Testis (tissue), 2 donors: ENCODE measurements at regions not wholly inside any gene's neighbourhood (a gene's known extent, or its start where the extent isn't known, plus 50 kb on each side); places are given as distances from the start of the nearest gene placed in this dataset.

Experiments used
- POLR2A ChIP-seq: fragments of 450-650 bp; IDR thresholded peaks from one replicate; pipeline ENCODE4 v1.6.1; 2017; ENCODE audit warnings: antibody characterized with exemption, mild to moderate bottlenecking, moderate library complexity
- TF ChIP-seq, protein P1 (sequence below), 3 experiments: fragments of 450-650 bp in 2 of 3; fragments of 200-600 bp in 1 of 3; sonication (generic) in 1 of 3; IDR thresholded peaks; one replicate each; pipeline ENCODE4 v1.5.1; 2016 to 2019; ENCODE audit warnings: antibody characterized with exemption in 3 of 3, mild to moderate bottlenecking in 2 of 3, moderate library complexity in 1 of 3

- TF ChIP-seq, protein P1, sequence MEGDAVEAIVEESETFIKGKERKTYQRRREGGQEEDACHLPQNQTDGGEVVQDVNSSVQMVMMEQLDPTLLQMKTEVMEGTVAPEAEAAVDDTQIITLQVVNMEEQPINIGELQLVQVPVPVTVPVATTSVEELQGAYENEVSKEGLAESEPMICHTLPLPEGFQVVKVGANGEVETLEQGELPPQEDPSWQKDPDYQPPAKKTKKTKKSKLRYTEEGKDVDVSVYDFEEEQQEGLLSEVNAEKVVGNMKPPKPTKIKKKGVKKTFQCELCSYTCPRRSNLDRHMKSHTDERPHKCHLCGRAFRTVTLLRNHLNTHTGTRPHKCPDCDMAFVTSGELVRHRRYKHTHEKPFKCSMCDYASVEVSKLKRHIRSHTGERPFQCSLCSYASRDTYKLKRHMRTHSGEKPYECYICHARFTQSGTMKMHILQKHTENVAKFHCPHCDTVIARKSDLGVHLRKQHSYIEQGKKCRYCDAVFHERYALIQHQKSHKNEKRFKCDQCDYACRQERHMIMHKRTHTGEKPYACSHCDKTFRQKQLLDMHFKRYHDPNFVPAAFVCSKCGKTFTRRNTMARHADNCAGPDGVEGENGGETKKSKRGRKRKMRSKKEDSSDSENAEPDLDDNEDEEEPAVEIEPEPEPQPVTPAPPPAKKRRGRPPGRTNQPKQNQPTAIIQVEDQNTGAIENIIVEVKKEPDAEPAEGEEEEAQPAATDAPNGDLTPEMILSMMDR (IDR thresholded peaks at IDR 0.05): no peak
- no peak for TF ChIP-seq POLR2A
These were observed 148.7 kb upstream of the DSEL start for GRCh38 chr18:67665266-67665665.
